ENCODE measurements at regions not wholly inside any gene's neighbourhood (a gene's known extent, or its start where the extent isn't known, plus 50 kb on each side); places are given as distances from the start of the nearest gene placed in this dataset.

- no peak for DNase-seq
Measured at GRCh38 chr11:113553235-113553634, 78.0 kb upstream of the DRD2 start.

DNA sequence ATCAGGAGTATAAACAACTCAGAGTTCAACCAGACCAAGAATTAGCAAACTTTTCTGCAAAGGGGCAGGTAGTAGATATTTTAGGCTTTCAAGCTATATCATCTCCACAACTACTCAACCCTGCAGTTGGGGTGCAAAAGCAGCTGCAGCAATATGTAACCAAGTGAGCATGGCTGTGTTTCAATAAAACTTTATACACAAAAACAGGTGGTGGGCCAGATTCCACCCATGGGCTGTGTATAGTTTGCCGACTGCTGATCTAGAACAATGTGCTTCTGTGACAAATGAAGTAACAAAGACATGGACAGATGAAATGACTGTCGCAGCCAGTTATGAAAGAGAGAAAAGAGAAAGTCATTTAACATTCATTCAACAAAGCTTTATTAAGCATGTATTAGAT is 77.1 kb upstream of the DRD2 start:
- DNase-seq = no peak

DNA sequence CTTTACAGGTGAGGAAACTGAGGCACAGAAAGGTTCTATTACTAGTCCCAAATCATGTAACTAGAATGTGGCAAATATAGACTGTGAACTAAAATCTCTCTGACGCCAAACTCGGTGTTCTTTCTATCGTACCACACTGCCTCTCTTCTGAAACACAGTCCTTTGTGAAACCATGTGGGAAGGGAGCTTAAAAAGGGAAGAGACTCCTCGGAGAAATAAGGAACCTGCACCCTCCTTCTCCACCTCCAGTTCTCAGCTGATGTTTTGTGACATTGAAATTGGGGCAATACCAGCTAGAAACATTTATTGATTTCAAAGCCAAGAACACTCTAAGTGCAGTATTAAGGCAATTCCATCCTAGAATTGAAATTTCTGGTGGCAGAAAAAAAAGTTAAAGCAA is 76.4 kb upstream of the DRD2 start:
- no peak for DNase-seq

GRCh38 chr11:113549611-113550578 is 74.7 kb upstream of the DRD2 start:
- peak; percentile 75 for DNase-seq

GRCh38 chr11:113549061-113549460 is 73.9 kb upstream of the DRD2 start:
- DNase-seq = no peak

DNA sequence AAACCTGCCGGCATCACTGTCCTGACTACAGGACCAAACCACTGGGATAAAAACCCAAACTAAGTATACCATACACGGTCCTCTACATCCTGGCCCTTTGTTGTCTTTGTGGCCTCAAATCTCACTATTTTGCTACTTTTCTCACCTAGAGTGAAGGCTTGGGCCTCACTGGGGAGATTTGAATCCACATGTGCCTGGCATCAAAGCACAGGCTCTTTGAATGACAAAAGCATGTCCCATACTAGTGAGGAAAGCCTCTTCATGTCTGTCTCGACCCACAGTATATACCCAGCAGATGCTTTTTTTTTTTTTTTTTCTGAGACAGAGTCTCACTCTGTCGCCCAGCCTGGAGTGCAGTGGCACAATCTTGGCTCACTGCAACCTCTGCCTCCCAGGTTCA is 72.5 kb upstream of the DRD2 start:
- no peak for DNase-seq

GRCh38 chr11:113546757-113547507 is 71.7 kb upstream of the DRD2 start:
- no peak for DNase-seq

DNA sequence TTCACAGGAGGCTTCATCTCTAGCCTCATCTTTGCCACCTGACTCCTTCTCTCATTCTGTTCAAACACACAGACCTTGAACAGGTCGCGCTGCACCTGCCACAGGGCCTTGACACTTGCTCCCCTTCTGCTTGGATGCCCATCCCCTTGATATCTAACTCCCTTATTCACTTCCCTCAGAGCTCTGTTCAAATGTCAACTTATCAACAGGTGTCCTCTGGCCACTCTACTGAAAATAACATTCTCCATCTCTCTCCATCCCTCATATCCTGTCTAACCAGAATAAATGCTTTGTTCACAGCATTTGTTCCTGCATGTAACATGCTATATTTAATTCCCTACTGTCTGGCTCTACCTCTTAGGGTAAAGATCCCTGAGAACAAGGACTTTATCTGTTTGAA is 67.2 kb upstream of the DRD2 start:
- DNase-seq = no peak

DNA sequence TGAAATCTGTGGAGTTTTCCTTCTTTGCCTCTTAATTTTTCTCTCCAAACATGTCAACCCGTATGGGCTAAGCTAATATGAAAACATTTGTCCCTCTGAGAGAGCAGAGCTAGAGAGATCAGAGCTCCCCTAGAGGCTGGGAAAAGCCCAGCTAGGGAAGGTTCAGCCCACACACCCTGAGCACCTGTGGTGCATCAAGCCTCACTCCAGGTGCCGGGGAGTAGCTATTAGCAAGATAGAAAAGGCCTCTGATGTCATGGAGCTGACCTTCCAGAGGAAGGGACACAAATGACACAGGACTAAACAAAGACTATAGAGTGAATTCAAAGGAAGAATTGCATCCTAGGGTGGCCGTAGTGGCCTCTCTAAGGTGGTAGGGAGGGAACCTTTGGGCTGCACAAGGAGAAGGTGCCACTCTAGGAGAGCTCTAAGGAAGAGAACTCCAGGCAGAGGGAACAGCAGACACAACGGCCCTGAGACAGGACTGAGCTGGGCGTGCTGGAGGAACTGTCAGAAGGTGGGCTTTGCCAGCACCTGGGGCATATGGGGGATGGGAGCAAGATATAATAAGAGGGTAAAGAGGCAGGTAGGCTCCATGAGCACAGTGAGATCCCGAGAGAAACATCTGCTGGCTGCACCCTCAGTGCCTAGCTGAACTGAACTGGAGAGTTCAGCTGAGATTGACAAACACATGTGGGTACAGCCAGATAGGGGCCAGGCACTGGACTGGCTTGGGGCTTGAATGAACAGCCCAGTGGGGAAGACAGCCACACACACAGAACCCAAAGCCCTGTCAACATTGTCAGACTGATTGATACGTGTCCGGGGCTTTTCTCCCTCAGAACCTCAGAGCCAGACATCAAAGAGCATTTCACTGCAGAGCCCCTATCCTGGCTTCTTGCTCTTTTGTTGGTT is 65.5 kb upstream of the DRD2 start:
- DNase-seq = no peak

DNA sequence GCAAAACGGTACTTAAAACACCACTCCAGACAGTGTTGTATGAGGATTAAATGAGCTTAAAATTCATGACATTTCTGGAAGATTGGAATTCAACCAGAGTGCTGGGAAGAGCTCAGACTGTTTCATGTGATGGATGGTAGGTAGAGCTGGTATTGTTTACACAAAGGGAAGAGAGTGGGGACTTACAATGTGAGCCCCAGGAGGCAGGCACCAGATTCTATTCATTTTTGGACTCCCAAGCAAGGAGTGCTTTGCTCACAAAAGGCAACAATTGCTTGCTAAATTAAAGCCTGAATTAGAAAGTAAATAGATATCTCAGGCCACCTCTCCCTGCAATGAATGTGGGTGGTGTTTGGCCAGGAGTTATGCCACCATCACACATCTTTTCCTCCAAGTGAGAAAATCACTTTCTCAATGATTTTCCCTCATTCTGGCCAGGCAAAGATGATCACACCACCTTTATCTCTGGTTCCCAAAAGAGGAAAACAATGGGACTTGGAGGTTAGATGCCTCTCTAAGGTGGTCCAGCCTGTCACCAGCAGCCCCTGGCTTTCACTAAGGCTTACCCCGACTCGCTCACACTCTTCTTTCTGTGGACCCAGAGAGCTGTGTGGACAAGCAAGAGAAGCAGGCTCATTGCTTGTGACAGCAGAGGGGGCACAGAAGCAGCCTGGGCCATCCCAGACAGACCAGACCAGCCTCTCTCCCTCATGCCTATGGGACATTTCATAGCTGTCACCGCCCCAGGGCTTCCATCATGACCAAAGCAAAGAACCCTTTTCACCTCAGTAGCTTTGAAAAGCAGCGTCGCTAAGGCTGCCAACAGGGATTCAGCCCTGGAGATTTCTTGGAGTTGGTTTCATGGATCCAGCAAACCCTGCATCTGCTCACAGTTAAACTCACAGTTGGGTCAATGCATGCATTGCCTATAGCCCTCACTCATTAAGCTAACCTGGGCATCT is 63.5 kb upstream of the DRD2 start:
- no peak for DNase-seq

- no peak for DNase-seq
Measured at GRCh38 chr11:113534625-113535024, 59.4 kb upstream of the DRD2 start.

GRCh38 chr11:113533425-113533698 is 58.2 kb upstream of the DRD2 start:
- no peak for DNase-seq

DNA sequence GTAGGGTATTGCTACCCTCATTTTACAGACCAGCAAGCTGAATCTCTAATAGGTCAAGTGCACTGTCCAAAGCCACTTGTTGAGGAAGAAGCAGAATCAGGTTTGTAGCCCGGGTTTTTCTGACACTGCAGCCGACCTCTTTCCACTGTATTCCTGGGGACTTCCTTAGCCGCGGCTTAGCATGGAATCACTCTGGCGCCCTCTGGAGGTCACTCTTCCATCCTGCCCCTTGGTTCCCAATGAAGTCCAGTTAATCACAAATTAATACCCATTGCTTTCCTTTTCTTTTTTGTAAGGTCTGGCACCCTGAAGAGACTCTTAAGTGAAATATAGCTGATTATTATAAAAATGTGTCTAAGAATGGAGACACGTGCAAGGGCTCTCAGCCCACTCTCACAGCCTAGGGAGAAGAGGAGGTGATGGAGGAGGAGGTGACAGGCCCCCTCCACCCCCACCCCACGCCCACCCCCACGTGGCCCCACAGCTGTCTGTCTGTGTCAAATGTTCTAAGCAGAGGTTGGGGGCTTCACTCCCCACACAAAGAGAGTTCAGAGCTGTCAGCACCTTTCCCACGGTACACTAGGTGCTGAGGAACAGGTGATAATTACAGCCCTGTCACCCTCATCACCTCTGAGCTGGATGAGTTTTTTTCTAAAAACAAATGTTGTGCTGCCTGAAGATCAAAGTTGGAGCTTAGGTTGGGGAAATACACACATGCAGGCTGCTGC is 57.7 kb upstream of the DRD2 start:
- peak; percentile 62 for DNase-seq

- DNase-seq = no peak
Measured at GRCh38 chr11:113531575-113532451, 56.6 kb upstream of the DRD2 start.

- DNase-seq = no peak
Measured at GRCh38 chr11:113531083-113531482, 55.9 kb upstream of the DRD2 start.

DNA sequence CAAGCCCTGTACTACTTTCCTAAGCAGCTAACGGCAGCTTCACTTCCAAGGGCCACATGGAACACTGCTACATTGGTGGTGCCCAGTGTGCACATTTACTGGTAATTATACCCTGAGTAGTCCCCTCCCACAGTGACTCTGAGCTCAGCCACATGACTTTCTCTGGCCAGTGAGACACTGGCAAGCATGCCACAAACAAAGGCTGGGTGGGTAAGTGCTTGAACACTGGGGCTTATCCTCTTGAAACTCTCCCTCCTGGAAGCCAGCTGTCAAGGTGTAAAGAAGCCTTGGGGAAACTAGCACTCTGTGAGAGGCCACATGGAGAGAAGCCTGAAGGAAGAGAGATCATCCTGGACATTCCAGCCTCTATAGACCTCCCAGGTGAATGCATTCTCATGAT is 54.4 kb upstream of the DRD2 start:
- no peak for DNase-seq

GRCh38 chr11:113528982-113529381 is 53.8 kb upstream of the DRD2 start:
- DNase-seq = no peak

DNA sequence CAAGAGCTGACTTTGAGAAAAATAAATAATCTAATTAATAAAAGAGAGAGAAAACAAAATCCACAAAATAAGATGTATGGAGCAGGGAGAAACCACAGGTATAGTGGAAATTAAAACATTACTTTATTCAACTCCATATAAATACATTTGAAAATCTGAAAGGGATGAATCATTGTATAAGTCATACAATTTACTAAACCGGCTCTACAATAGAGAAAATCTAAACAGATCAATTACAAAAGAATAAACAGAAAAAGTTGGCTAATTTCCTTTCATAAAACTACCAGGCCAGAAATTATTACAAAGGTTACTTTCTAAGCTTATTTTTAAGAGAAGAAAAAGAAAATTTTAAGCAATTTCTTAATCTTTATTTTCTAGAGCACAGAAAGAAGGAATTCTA is 51.3 kb upstream of the DRD2 start:
- DNase-seq = no peak
